NCI-H345 treated with DMSO at 0.1 percent for 48 hours (cell line): ENCODE measurements at regions not wholly inside any gene's neighbourhood (a gene's known extent, or its start where the extent isn't known, plus 50 kb on each side); places are given as distances from the start of the nearest gene placed in this dataset.
"Not testable (repeated sequence)": the region's sequence is repeated elsewhere in the genome, so short reads cannot be mapped to it uniquely, and the experiment has no call there.

Source experiments
- DNase-seq: peaks from one replicate; lab custom pipeline; 2025; ENCODE audit not compliant: unreplicated experiment; lab: John Stamatoyannopoulos, UW

DNA sequence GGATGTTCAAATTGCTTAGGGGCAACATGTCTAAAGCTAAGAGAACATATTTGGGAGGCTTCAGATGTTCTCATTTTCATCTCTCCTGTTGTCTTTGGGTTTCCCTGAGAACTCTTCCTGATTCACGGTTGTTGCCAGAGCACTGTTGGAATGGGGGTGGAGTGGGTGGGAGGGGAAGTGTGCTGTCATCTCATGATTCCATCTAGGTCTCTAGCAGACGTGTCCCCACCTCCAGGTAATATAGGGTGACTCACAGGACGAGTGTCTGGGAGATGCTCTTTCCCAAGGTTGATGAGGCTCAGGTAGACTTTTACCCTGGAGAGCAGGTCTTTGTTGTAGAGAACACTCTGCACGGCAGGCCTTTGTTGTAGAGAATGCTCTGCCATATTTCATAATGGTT is 636.9 kb downstream of the QKI start:
- DNase-seq: no peak

DNA sequence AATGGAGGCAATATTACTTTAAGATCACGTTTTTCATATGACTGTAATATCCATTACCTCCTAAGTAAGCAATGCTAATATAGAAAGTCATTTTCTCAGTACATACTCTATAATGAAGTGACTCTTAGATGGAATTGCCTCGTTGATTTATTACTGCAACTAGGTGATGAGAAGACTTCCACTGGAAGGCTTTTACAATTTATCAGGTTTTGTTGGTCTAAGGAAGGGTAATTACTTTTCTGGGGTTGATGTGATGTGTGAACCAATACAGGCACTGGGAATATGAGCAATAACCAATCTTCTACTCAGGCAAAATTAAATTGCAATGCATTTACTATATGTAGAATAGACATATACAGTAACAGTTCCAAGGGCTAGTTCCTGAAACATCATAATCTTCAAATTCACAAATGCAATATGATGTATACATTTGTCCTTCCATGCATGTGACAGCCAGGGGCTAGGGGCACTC is 635.0 kb downstream of the QKI start:
- no peak for DNase-seq

DNA sequence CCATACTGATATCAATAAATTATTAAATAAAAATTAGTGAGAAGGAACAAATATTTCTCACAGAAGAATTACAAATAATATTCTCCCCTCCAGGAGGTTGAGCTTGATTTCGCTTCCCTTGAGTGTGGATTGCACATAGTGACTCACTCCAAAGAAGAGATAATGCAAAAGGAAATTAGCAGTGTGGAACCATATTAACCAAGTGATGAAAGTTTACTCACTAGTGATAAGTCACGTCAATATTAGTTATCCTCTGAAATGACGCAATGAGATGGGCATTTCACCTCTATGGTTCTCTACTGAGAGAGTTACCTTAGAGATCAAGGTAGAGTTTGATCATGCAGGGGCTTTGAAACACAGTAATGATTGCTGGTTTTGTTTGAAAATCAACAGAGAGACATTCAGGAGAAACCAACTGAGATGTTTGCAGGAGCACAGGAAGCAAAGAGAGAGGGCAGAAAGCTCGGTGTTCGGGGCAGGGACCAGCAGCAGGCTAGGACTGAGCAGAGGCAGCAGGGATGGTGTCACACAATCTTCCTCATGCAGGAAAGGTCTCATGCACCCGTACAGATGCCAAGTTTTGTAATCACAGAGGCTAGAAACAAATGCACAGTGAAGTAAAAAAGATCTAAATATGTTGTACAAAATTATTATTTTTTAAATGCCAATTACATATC is 634.5 kb downstream of the QKI start:
- DNase-seq: no peak

DNA sequence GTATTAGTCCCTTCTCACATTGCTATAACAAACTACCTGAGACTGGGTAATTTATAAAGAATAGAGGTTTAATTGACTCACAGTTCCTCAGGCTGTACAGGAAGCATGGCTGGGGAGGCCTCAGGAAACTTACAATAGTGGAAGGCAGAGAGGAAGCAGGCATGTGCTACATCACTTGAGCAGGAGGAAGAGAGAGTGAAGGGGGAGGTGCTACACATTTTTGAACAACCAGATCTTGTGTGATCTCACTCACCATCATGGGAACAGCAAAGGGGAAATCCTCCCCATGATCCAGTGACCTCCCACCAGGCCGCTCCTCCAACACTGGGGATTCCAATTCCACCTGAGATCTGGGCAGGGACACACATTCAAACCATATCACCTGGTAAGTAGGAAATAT is 630.6 kb downstream of the QKI start:
- DNase-seq: no peak

DNA sequence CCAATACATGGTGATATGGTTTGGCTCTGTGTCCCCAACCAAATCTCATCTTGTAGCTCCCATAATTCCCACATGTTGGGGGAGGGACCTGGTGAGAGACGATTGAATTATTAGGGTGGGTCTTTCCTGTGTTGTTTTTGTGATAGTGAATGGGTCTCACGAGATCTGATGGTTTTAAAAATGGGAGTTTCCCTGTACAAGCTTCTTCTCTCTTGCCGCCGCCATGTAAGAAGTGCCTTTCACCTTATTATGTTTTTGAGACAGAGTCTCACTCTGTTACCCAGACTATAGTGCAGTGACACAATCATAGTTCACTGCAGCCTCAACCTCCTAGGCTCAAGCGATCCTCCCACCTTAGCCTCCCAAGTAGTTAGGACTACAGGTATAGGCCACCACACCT is 629.1 kb downstream of the QKI start:
- DNase-seq: not testable (repeated sequence)

DNA sequence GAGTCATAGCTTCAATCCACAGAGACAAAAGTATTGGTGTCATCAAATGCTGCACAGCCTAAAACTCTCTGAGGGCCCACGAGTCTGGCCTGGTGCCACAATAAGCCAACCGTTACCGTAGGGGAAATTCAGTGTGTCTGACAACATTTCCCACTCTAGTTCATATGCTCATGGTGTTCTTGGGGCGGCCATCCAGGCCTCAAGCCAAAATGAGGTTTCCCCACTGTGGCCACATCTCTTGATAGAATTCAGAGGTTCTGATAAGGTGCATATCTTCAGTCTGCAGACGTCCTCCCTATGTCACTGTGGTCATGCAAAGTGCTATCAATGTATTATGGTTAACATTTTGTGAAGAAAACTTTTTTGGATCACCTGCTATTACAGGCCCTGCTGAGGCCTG is 627.7 kb downstream of the QKI start:
- no peak for DNase-seq

DNA sequence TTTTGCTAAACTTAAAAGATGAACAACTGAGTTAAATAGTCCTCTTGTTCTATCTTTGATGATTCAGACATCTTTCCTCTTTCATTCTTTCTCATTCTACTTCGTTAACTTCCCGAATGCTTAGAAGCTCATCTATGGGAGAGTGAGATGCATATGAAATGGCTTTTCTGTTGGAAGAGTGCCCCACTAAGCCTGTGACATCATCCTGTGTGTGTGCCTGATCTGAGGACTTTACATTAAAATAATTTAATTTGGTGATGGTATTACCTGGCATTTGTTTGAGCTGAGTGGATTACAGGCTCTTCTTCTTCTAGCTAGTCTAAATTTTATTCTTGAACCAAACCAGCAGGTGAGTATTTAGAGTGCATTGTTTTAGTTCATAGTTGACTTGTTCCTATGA is 626.5 kb downstream of the QKI start:
- no peak for DNase-seq

DNA sequence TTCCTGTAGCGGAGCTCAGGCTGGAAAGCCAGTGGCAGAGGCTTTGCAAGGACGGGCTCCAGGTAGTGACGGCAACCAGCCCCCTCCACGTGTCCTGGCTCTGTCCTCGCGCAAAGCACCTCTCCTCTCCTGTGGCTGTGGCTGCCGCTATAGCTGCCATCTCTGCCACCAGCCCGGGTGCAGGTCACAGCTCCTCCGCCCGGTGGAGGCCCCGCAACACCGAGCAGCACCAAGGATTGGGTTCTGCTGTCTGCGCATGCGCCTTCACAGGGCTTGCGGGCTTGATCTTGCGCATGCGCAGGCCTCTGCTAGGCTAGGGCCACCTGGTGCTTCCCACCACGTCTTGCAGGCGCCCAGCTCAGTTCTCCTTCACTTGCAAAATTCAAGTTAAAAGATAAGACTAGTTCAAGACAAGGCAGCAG is 625.4 kb downstream of the QKI start:
- no peak for DNase-seq

DNA sequence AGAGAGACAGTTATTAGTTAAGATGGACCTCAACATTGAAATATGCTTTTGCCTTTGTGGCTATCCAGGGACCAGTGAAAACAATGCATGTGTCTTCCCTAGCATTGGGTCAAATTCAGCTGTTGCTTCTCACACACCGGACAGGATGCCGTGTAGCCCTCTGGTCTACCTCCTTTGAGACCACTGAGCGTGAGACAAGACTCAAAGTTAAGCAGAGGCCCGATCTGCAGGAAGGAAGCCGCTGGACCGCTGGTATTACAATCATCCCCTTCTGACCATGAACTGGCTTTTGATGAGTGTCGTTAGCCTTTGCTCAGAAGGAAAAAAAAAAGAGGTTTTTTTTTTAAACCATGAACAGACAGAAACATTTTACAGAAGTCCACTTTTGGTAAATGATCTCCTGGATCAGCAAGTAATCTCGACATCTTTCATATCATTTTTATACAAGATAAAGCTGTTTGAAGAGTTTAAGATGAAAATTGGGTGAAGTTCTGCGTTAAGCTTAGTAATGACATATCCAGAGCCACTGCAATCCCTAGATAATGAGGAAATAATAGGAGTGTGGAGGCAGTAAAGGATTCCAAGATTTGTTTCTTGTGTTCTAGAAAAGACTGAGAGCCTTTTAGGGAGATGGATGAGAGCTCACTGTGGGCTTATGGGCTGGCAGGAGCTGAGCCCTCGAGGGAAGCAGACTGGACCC is 622.8 kb downstream of the QKI start:
- DNase-seq: no peak

DNA sequence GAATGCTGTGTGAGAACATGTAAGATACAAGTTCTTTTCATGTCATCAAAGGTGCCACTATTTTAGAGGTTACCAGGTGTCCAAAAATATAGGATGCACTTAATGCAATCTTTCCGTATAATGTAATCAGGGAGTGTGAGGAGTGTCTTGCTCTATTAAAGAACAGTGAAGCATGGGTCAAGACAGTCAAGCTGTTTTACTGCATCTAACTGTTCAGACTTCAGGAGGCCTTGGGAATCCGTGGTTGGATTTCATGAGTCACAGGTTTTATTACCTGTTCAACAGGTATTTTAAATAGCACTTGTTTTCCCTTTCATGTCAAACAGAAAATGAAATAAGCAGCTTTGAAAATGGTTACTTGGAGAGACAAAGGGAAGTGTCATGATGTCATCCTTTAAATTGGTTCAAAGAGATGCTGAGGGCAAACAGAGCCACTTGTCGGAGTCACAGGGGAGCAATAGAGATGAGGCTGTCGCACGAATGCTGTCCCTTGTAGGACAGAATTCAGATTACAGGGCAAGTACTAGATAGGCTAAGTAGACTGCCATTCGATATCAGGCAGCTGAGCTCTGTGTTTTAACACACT is 621.5 kb downstream of the QKI start:
- DNase-seq: peak; percentile 68

DNA sequence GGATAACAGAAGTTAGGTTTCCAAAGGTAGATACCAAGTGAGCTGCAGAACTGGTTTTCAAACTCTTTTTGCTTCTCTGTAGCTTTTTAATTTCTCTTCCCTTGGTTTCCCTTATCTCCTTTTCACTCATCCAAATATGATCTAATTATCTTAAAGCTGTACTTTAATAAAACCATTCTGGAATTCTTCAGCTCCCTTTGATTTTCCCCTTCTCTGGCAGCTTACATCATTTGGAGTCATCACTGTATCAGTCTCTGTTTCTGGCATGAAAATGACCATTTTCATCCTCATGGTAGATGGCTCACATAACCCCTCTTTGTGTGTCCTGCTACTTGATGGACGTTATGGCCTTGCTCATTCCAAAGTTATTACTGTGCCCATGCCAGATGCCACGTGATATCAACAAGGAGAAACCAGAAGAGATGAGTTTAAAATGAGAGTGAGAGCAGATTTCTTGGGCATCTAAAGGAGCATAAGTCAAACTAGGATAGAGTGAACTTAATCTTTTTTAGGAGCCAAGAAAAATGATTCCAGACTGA is 620.2 kb downstream of the QKI start:
- DNase-seq: no peak

DNA sequence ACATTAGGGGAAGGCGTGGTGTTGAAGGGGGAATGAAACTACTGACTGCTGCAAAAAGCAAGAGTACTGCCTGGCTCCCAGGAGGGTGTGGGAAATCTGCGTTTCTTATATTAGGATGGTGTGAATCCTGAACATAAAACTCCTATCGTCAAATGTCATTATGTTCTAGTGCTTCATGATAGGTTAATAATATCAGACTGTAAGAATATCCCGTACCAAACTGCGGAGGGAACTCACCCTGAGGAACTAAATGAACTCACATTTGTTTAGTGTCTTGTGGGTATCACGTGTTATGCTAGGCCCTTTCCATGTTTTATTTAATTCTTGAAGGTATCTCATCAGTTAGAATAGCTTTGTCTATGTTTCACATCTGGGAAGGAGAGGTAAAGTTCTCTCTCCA is 610.7 kb downstream of the QKI start:
- no peak for DNase-seq

DNA sequence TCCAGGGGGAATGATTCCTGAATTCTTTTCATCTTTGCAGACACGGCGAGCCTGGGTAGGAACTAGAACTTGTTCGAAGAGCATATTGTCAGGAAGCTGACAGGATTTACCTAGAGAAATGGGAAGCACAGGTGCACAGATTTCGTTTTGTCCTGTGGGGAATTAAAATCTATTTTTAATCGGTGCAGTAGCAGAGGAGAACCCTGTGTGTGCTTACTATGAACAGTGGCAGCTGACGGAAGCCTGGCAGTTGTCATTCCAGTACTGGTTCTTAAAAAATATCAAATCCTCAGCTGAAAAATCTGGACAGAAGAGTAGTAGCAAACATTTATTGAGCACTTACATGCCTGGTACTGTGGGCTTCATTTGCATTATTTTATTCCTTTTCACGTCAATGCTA is 609.0 kb downstream of the QKI start:
- DNase-seq: no peak

DNA sequence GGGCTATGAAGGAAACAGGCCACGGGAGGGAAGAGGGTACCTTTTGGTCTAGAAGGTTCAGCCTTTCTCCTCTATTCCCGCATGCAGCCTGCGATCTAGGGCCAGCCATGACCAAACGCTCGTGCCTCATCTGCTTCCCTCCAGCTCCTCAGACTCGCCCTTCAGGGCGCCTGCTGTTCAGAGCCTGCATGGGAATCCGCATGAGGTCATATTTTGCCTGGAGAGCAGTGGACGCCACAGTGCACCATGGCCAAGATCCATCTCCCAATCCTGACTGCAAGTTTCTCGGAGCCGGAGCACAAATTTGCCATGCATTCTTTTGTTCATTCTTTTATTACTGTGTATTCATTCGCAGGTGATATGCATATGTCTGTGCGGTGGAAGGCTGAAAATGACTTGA is 608.1 kb downstream of the QKI start:
- DNase-seq: no peak

DNA sequence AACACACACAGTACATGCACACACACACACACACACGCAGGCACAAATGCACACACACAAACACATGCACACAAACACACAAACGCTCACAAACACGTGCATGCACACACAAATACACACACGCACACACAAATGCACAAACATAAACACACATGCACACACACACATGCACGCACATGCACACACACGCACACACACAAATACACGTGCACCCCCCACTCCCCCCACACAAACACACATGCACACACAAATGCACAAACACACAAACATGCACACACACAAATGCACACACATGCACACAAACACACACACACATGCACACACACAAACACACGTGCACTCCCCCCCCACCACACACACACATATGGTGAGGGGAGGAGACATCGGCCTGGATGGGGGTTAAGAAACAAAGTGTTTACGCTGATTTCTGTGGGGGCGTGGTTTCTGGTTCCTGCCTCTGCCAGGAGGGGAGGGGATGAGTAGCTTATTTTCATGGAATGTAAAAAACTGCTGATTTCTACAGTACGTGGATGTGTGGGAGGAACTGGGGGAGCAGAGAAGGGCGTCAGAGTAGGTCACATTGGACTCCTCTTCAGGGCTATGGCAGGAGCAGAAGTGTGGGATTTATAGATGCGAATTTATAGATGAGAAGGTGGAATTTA is 607.2 kb downstream of the QKI start:
- no peak for DNase-seq

DNA sequence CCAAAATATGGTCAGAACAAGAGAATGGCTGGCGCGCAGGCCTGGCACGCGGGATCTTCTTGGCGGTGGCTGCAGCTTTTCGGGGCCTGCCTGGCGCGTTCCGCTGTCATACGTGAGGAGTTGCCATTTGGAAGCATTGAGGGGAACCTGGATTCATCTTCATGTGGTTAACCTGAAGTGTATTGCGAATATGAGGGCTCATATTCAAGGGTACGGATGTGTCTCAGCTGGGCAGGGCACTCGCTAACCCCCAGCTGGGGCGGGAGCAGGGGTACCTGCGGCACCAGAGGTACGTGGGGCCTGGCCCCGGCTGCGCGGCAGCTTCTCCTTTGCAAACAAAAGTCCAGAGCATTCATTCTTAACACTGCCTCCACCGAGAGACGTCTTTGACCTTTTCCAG is 605.6 kb downstream of the QKI start:
- no peak for DNase-seq

DNA sequence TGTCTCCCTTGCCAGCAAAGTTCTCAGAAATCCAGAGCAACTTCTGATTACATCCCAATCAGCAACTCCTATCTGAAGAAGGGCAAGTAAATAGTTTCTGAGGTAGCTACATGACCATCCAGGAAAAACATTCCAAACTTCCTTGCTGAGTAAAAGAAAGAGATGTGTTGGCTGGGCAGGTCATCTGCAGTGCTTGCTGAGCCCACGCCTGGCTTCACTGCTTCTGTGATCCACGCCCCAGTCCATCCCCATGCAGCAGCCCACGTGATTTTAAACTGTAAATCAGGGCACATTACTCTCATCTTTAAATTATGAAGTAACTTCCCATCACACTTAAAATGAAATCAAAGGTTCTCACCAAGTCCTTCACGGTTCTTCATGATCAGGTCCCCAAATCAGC is 603.6 kb downstream of the QKI start:
- no peak for DNase-seq

DNA sequence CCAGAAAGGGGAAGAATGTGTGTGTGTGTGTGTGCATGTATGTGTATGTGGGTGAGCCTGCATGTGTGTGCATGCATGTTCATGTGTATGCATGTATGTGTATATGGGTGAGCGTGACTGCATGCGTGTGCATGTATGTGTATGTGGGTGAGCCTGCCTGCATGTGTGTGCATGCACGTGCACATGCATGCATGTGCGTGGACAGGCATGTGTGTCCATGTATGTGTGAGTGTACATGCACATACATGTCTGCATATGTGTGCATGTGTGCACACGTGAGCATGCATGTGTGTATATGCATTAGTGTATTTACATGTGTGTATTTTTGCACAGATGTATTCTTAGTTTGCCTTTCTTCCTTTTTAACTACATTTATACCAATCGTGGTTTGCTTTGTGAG is 601.5 kb downstream of the QKI start:
- no peak for DNase-seq

DNA sequence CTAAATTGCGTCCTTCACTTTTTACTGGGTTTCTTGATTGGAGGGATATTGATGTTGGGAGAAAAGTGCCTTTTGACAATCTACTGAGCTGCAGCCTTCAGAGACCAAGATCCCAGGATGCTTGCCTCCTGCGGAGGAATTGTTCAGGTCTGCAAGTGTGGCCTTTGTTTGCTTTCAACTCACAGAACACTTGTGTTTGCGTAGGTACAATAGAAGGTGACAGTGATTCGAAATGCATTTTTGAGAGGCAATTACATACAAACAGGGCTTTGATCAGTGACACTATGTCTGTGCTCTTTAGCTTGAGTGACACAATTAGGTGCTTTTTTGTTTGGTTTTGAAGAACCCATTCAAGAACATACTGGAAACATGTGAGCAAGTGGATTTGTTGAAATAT is 600.6 kb downstream of the QKI start:
- peak; percentile 76 for DNase-seq

DNA sequence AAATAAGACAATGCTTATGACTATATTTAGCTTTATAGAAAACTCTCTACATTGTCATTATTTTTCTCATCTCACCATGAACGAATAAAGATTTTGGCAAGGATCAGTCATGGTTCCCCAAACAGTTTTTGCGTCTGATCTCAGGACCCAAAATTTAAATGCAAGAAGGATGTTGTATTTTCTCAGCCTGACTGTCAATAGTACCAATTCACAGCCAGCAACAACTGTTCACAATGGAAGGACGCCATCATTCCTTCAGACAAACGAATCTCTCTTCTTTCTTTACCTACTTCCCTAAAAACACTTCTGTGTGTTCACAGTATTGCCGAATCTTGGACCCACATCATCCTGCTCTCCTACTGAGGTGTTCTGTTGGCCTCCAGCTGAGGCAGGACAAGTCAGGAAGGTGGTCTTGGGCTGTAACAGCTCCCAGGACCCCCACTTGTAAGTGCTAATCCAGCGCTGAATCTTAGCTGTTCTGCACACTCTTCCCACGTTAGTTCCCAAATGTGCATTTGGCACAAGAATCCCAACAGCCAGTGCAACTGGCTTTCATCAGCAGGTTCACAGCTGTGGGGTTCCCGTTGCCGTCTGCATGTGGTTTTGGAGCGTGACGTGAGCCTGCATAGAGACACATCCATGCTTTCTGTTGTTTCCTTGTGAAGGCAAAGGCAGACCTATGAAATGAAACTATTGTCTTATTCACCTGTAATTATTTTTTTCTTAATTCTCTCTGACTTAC is 600.0 kb downstream of the QKI start:
- peak; percentile 56 for DNase-seq
